LoVo (cell line): ENCODE measurements at regions not wholly inside any gene's neighbourhood (a gene's known extent, or its start where the extent isn't known, plus 50 kb on each side); places are given as distances from the start of the nearest gene placed in this dataset.

Experiments used
- DNase-seq: peaks from one replicate; pipeline ENCODE4 v3.0.0-alpha.2; 2016; ENCODE audit warnings: low spot score

- DNase-seq = no peak
Measured at GRCh38 chr5:77844623-77845323, 68.6 kb upstream of the TBCA start.

GRCh38 chr5:77844373-77844622 is 68.2 kb upstream of the TBCA start:
- no peak for DNase-seq

DNA sequence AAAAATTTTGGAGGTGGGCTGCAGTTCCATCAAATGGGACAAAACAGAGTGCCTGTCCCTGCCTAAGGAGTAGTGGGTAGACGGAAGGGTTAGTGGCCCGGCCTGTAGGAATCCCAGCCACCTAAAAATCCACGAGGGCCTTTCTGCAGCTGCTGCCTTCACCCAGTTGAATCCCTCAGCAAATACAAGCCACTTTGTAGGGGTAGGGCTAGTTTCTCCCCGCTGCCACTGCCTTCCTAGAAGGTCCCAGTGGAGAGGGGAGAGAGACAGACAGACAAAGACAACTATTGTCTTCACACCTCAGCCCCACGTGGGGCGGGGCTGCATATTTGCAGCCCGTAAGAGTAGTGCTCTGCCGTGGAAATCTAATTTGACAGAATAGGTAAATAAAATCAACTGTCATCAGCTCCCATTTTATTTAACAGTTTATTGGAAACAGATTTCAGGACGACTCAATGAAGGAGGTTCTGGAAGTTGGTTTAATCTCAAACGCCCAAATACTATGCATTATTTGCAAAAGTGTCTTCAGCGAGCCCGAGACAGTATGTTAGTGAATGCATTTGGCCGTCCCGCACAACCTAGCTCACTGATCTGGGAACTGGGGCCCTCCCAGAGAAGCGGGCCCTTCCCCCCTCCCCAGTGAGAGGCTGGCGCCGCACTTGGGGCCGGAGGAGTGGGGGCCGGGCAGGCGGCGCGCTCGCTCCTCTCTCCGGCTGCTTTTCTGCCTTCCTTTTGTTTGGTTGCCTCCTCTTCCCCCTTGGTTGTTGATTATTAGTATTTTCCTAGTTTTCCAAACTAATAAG is 67.6 kb upstream of the TBCA start:
- no peak for DNase-seq

DNA sequence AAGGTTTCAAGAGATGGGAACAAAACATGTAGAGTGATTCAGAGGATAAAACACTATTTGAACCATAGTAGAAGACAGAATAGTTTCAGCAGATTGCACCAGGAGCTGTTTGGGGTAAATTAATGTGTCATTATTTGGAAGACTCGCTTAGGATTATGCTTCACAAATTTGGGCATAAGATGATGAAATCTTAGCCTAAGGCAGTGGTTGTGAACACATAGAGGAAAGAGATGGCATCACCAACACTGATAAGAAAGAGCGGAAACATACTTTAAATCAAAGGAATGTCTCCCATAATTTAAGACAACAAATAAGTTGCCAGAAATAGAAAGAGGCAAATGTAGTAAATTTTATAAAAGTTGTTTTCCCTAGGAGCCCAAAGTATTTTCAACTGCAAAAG is 66.1 kb upstream of the TBCA start:
- DNase-seq = no peak

GRCh38 chr5:77841616-77842015 is 65.5 kb upstream of the TBCA start:
- no peak for DNase-seq

GRCh38 chr5:77840930-77841329 is 64.8 kb upstream of the TBCA start:
- no peak for DNase-seq

DNA sequence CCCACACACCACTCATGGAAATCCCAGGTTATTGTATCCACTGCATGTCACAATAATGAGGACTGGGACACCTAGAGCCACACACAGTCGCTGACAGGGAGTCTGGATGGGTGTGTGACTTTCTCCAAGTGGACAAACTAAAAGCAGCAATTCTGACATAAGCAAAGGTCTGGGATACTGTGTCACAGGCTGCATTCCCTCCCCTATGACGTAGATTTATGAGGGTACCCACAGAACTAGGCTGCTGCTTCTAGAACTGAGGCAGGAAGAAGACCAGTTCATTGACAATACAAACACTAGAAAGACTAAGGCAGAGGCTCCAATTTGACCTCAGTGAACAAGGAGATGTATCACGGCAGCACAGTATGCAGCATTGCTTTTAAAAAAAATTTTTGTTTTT is 63.6 kb upstream of the TBCA start:
- no peak for DNase-seq

GRCh38 chr5:77832938-77833337 is 56.8 kb upstream of the TBCA start:
- DNase-seq = no peak

- no peak for DNase-seq
Measured at GRCh38 chr5:77832166-77832770, 56.1 kb upstream of the TBCA start.

DNA sequence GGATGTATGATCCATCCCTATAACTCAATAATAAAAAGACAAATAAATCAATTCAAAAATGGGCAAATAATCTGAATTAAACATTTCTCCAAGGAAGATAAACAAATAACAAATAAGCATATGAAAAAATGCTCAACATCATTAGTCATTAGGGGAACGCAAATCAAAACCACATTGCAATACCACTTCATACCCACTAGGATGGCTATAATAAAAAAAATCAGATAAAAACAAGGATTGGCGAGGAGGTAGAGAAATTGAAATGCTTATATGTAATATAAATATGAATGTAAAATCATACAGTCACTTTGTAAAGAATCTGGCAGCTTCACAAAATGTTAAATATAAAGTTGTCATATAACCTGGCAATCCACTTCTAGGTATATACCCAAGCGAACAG is 52.3 kb upstream of the TBCA start:
- no peak for DNase-seq
